ENCODE measurements at regions not wholly inside any gene's neighbourhood (a gene's known extent, or its start where the extent isn't known, plus 50 kb on each side); places are given as distances from the start of the nearest gene placed in this dataset.

GRCh38 chr11:17148536-17148935 lies 59.2 kb downstream of the PIK3C2A start:
- Histone ChIP-seq H3K4ac (ENCODE audit: low read depth, low read length) (no peak overlapping the region), H2BK12ac (ENCODE audit: insufficient read length, low read depth, low read length) (no peak overlapping the region), H3K23ac (ENCODE audit: insufficient read length, low read depth, low read length) (no peak overlapping the region), H3K14ac (ENCODE audit: insufficient read depth, low read length) (no peak overlapping the region), H2AFZ (ENCODE audit: low read length) (no peak overlapping the region), H4K8ac (replicated peaks; ENCODE audit: insufficient read length, low read depth, low read length) (no peak overlapping the region), H4K20me1 (ENCODE audit: control insufficient read depth, insufficient read depth, insufficient read length) (no peaks in the 10 kb centered on the region), H3K56ac (ENCODE audit: insufficient read length, low read depth, low read length) (no peak overlapping the region), H3K27me3 (ENCODE audit: insufficient read depth, low read length) (no peaks in the 10 kb centered on the region), H3K18ac (ENCODE audit: insufficient read length, low read depth, low read length) (no peak overlapping the region), H2BK120ac (ENCODE audit: low read depth, low read length, poor library complexity, severe bottlenecking) (no peak overlapping the region), H3K79me2 (ENCODE audit: insufficient read depth, low read length) (no peaks in the 10 kb centered on the region), H2BK15ac (ENCODE audit: low read depth, low read length) (no peak overlapping the region), H3K9ac (ENCODE audit: extremely low read depth, insufficient read length, low read length) (no peak overlapping the region), H2BK20ac (ENCODE audit: low read depth, low read length, poor library complexity, severe bottlenecking) (no peak overlapping the region), H4K5ac (ENCODE audit: insufficient read length, low read depth, low read length) (no peak overlapping the region), H3K9me3 (ENCODE audit: control insufficient read depth, low read depth, low read length) (no peaks in the 10 kb centered on the region), H3K4me1 (ENCODE audit: insufficient read depth, low read length) (no peaks in the 10 kb centered on the region), H2BK5ac (ENCODE audit: insufficient read length, low read length) (no peak overlapping the region), H3K79me1 (ENCODE audit: insufficient read depth, low read depth, low read length, poor library complexity, severe bottlenecking) (no peaks in the 10 kb centered on the region), H3K27ac (ENCODE audit: insufficient read length, low read depth, low read length) (no peak overlapping the region), H3K4me2 (ENCODE audit: insufficient read depth, insufficient read length, low read length) (no peak overlapping the region), H2AK5ac (ENCODE audit: insufficient read length, low read length) (no peak overlapping the region), H3T11ph (ENCODE audit: low read length) (no peak overlapping the region), H3K23me2 (ENCODE audit: insufficient read length, low read depth, low read length, poor library complexity, severe bottlenecking) (no peaks in the 10 kb centered on the region), H4K91ac (ENCODE audit: insufficient read length, low read depth, low read length) (no peak overlapping the region)
- H3K27me3 Mint-ChIP-seq (ENCODE audit: low read depth), result no peaks in the 10 kb centered on the region
- no peaks in the 10 kb centered on the region for H3K4me1 Mint-ChIP-seq
- no peak overlapping the region for H3K4me3 Mint-ChIP-seq
- H3K27ac Mint-ChIP-seq, result no peak overlapping the region
- peaks cover 14 to 36% (median 26%) of the 10 kb centered on the region in 3 experiments; a peak in 6 of 7 replicates for H3K36me3 Mint-ChIP-seq (ENCODE audit: insufficient read depth in 1 of 3, low read depth in 3 of 3)
- no peaks in the 10 kb centered on the region for H3K9me3 Mint-ChIP-seq
- TF ChIP-seq CTCF (conservative IDR thresholded peaks at IDR 0.05), result no peak
- no peak for DNase-seq

All from H9 (cell line).